ENCODE measurements at regions not wholly inside any gene's neighbourhood (a gene's known extent, or its start where the extent isn't known, plus 50 kb on each side); places are given as distances from the start of the nearest gene placed in this dataset.

GRCh38 chr4:152259866-152260265 is 276.0 kb downstream of the FBXW7 start:
- H3K36me3 ChIP-seq = no peaks in the 10 kb centered on the region
- H3K27me3 ChIP-seq = no peaks in the 10 kb centered on the region
- TF ChIP-seq CTCF (IDR thresholded peaks at IDR 0.05) = no peak
- no peak for DNase-seq
- no peaks in the 10 kb centered on the region for H3K4me1 ChIP-seq
- H3K4me3 ChIP-seq = no peak overlapping the region
- H3K9me3 ChIP-seq = no peaks in the 10 kb centered on the region
- intact Hi-C loops (cut with DNase I; ENCODE audit: low total_unique reads) = no loop called here
- H3K27ac ChIP-seq = no peak overlapping the region

- no peak overlapping the region for H3K4me3 ChIP-seq
- no peaks in the 10 kb centered on the region for H3K27me3 ChIP-seq
- no peak overlapping the region for H3K27ac ChIP-seq
- no peak for DNase-seq
- intact Hi-C loops (cut with DNase I; ENCODE audit: low total_unique reads) = no loop called here
- no peak for TF ChIP-seq CTCF (IDR thresholded peaks at IDR 0.05)
- H3K36me3 ChIP-seq = no peaks in the 10 kb centered on the region
- H3K9me3 ChIP-seq = no peaks in the 10 kb centered on the region
- no peaks in the 10 kb centered on the region for H3K4me1 ChIP-seq
Observed at GRCh38 chr4:152258804-152259708, 276.8 kb downstream of the FBXW7 start.

GRCh38 chr4:152258391-152258790 is 277.5 kb downstream of the FBXW7 start:
- Histone ChIP-seq H3K27me3 (no peaks in the 10 kb centered on the region), H3K9me3 (no peaks in the 10 kb centered on the region), H3K4me1 (no peaks in the 10 kb centered on the region), H3K36me3 (no peaks in the 10 kb centered on the region), H3K27ac (no peak overlapping the region), H3K4me3 (no peak overlapping the region)
- intact Hi-C loops (cut with DNase I; ENCODE audit: low total_unique reads) = no loop called here
- no peak for TF ChIP-seq CTCF (IDR thresholded peaks at IDR 0.05)
- no peak for DNase-seq

GRCh38 chr4:152257601-152258066 is 278.3 kb downstream of the FBXW7 start:
- intact Hi-C loops (cut with DNase I; ENCODE audit: low total_unique reads) = no loop called here
- no peak for TF ChIP-seq CTCF (IDR thresholded peaks at IDR 0.05)
- no peaks in the 10 kb centered on the region for H3K9me3 ChIP-seq
- no peak for DNase-seq
- H3K4me3 ChIP-seq = no peak overlapping the region
- no peaks in the 10 kb centered on the region for H3K36me3 ChIP-seq
- no peaks in the 10 kb centered on the region for H3K27me3 ChIP-seq
- H3K27ac ChIP-seq = no peak overlapping the region
- H3K4me1 ChIP-seq = no peaks in the 10 kb centered on the region

- intact Hi-C loops (cut with DNase I; ENCODE audit: low total_unique reads) = no loop called here
- H3K27ac ChIP-seq = no peak overlapping the region
- TF ChIP-seq CTCF (IDR thresholded peaks at IDR 0.05) = no peak
Observed at GRCh38 chr4:152256996-152257395, 278.9 kb downstream of the FBXW7 start.

More at GRCh38 chr4:152256996-152257395, 278.9 kb downstream of the FBXW7 start:
- no peak overlapping the region for H3K4me3 ChIP-seq
- no peaks in the 10 kb centered on the region for H3K4me1 ChIP-seq
- no peaks in the 10 kb centered on the region for H3K27me3 ChIP-seq
- no peaks in the 10 kb centered on the region for H3K36me3 ChIP-seq
- no peak for DNase-seq
- H3K9me3 ChIP-seq = no peaks in the 10 kb centered on the region
